HEK293T (cell line): ENCODE measurements at regions not wholly inside any gene's neighbourhood (a gene's known extent, or its start where the extent isn't known, plus 50 kb on each side); places are given as distances from the start of the nearest gene placed in this dataset.

Experiments used
- CTCF ChIA-PET: fragments of 350-600 bp; formaldehyde crosslinking; extraction: SDS; loops from one replicate; lab custom pipeline; 2021; ENCODE audit warnings: antibody characterized with exemption, inconsistent platforms; lab: Yijun Ruan, JAX
- POLR2A ChIA-PET: fragments of 350-600 bp; formaldehyde crosslinking; extraction: SDS; loops from one replicate; lab custom pipeline; 2020; ENCODE audit warnings: antibody characterized with exemption, inconsistent platforms; lab: Yijun Ruan, JAX
- DNase-seq: peaks from one replicate; pipeline ENCODE4 v3.0.0; 2012; ENCODE audit warnings: mixed read lengths; ENCODE audit errors: extremely low spot score
- ARNT ChIP-seq: fragments of 450-650 bp; IDR thresholded peaks from 2 replicates; pipeline ENCODE4 v1.6.1; 2017; ENCODE audit warnings: mild to moderate bottlenecking
- BHLHE40 ChIP-seq: fragments of 450-650 bp; IDR thresholded peaks from 2 replicates; pipeline ENCODE4 v1.6.1; 2016; ENCODE audit warnings: mild to moderate bottlenecking, moderate library complexity, borderline replicate concordance
- CTBP1 ChIP-seq: fragments of 450-650 bp; IDR thresholded peaks from 2 replicates; pipeline ENCODE4 v1.6.1; 2016; ENCODE audit warnings: borderline replicate concordance
- ELF4 ChIP-seq: fragments of 450-650 bp; IDR thresholded peaks from 2 replicates; pipeline ENCODE4 v1.6.1; 2017; ENCODE audit warnings: antibody characterized with exemption
- FOXA1 ChIP-seq: fragments of 450-650 bp; IDR thresholded peaks from 2 replicates; pipeline ENCODE4 v1.6.1; 2016; ENCODE audit warnings: mild to moderate bottlenecking
- FOXK2 ChIP-seq: fragments of 450-650 bp; IDR thresholded peaks from 2 replicates; pipeline ENCODE4 v1.6.1; 2016; ENCODE audit warnings: mild to moderate bottlenecking
- FOXM1 ChIP-seq: fragments of 450-650 bp; IDR thresholded peaks from 2 replicates; pipeline ENCODE4 v1.6.1; 2017; ENCODE audit warnings: mild to moderate bottlenecking, borderline replicate concordance
- HDGF ChIP-seq: fragments of 450-650 bp; IDR thresholded peaks from 2 replicates; pipeline ENCODE4 v1.6.1; 2017; ENCODE audit warnings: antibody characterized with exemption, borderline replicate concordance
- L3MBTL2 ChIP-seq: fragments of 450-650 bp; conservative IDR thresholded peaks from 2 replicates; pipeline ENCODE4 v1.6.1; 2016; ENCODE audit warnings: mild to moderate bottlenecking
- LEF1 ChIP-seq: fragments of 450-650 bp; IDR thresholded peaks from 2 replicates; pipeline ENCODE4 v1.6.1; 2017; ENCODE audit warnings: mild to moderate bottlenecking, borderline replicate concordance
- NFRKB ChIP-seq: fragments of 450-650 bp; IDR thresholded peaks from 2 replicates; pipeline ENCODE4 v1.6.1; 2016; ENCODE audit warnings: mild to moderate bottlenecking, moderate library complexity
- PKNOX1 ChIP-seq: fragments of 450-650 bp; IDR thresholded peaks from 2 replicates; pipeline ENCODE4 v1.6.1; 2016
- SP1 ChIP-seq: fragments of 450-650 bp; IDR thresholded peaks from 2 replicates; pipeline ENCODE4 v1.6.1; 2017
- SUZ12 ChIP-seq: fragments of 450-650 bp; IDR thresholded peaks from 2 replicates; pipeline ENCODE4 v1.6.1; 2016; ENCODE audit warnings: mild to moderate bottlenecking
- TARDBP ChIP-seq: fragments of 450-650 bp; IDR thresholded peaks from 2 replicates; pipeline ENCODE4 v1.6.1; 2016
- ZNF384 ChIP-seq: fragments of 450-650 bp; IDR thresholded peaks from 2 replicates; pipeline ENCODE4 v1.6.1; 2016

- ChIA-PET POLR2A (no interaction called here), CTCF (interaction anchor here (0.6 kb wide), 1 partner anchor 13 kb away, joined by 3 read pairs; no protein-coding TSS in a partner anchor)
- DNase-seq = no peak
- no peak for TF ChIP-seq CTBP1
- TF ChIP-seq SP1 = no peak
- TF ChIP-seq ELF4 = no peak
- no peak for TF ChIP-seq BHLHE40
- TF ChIP-seq NFRKB = no peak
- TF ChIP-seq LEF1 = no peak
- no peak for TF ChIP-seq HDGF
- TF ChIP-seq TARDBP = no peak
- TF ChIP-seq SUZ12 = no peak
- no peak for TF ChIP-seq ZNF384
- no peak for TF ChIP-seq L3MBTL2
- no peak for TF ChIP-seq FOXM1
- no peak for TF ChIP-seq PKNOX1
- no peak for TF ChIP-seq FOXK2
- TF ChIP-seq ARNT = no peak
- no peak for TF ChIP-seq FOXA1
Measured at GRCh38 chr9:99399474-99399873, 177.4 kb downstream of the SEC61B start.

- POLR2A ChIA-PET = no interaction called here
- CTCF ChIA-PET = no interaction called here
- TF ChIP-seq SUZ12 (no peak), FOXK2 (no peak), ELF4 (no peak), TARDBP (no peak), CTBP1 (no peak), ZNF384 (no peak), HDGF (no peak), ARNT (no peak), L3MBTL2 (no peak), LEF1 (no peak), BHLHE40 (no peak), NFRKB (no peak), PKNOX1 (no peak), FOXA1 (no peak), SP1 (no peak)
- no peak for DNase-seq
Measured at GRCh38 chr9:99400184-99400731, 178.2 kb downstream of the SEC61B start.

DNA sequence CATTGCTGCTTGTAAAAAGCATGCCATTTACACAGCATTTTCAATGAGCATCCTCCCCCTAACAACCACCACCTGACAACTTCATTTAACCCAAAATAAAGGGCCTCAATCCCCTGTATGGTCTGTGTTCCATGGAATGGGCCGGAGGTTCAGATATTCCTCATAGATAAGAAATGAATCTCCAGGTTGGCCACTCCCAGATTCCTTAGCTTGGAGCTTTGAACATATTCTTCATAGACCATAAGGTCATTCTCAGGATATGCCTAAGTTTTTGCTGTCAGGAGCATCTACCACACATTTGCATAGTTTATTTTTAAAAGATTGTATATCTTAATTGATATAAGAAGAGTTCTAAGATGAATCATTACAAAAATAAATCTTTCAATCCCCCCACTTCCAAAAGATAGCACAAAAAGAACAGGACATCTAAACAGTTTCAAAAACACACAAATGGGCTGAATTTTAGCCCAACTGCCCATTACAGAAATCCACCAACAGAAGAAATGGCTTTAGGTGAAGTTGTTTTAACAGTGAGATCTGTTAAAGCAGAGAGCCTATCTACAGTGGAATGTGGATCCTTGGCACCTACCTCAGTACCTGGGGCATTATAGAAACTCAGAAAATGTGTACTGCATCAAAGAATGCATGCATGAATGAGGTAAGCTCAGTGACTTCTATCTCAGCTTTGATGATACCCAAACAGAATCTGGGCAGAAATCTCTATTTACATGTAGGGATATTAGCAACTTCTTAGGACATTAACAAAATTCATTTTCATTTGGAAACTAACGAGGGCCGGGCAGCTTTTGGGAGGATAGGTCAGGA, 179.8 kb downstream of the SEC61B start:
- DNase-seq = no peak
- TF ChIP-seq ARNT (no peak), ZNF384 (no peak), CTBP1 (no peak)
- ChIA-PET POLR2A (no interaction called here), CTCF (interaction anchor here (0.7 kb wide), 1 partner anchor 18 kb away, joined by 4 read pairs; no protein-coding TSS in a partner anchor)

DNA sequence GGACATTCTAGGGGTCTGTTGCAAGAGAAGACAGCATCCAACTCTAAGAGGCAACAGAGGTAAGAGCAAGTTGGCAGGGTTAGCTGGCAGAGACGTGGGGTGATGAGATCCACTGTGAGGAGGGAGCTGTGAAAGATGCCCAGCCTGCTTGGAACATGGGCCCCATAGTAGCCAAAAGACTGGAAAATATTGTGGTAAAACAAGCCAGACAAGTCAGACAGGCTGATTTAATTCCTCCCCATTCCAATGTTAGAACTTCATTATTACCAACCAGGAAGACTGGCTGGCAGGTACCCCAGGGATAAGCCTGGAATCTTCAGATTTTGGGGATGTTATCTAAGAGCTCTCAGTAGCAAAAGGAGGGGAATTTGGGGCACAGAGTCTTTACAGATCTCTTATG, 181.3 kb downstream of the SEC61B start:
- TF ChIP-seq NFRKB (no peak), ZNF384 (no peak), FOXM1 (no peak), CTBP1 (no peak), ELF4 (no peak), L3MBTL2 (no peak)
- POLR2A ChIA-PET = no interaction called here
- no peak for DNase-seq
- CTCF ChIA-PET = no interaction called here

DNA sequence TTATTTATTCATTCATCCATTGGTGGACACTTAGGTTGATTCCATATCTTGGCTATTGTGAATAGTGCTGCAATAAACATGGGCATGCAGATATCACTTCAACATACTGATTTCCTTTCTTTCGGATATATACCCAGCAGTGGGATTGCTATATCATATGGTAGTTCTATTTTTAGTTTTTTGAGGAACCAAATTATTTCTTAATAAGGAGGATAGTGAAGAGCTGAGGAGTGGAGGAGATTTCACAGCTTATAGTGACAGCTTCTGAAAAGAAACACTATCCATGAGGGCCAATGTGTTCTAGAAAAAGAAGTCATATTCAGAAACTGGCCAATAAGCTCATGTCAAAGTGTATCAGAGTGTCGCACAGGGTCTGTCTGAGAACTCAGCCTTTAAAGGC, 183.3 kb downstream of the SEC61B start:
- CTCF ChIA-PET = no interaction called here
- TF ChIP-seq ZNF384 (no peak), L3MBTL2 (no peak)
- DNase-seq = no peak
- POLR2A ChIA-PET = no interaction called here

- TF ChIP-seq LEF1 (no peak), HDGF (no peak), BHLHE40 (no peak), ARNT (no peak), CTBP1 (no peak), SUZ12 (no peak), ELF4 (no peak), ZNF384 (no peak)
- ChIA-PET POLR2A (no interaction called here), CTCF (no interaction called here)
- DNase-seq = no peak
Measured at GRCh38 chr9:99406939-99407338, 184.9 kb downstream of the SEC61B start.

- TF ChIP-seq PKNOX1 (no peak), CTBP1 (no peak), BHLHE40 (no peak), SP1 (no peak), ELF4 (no peak)
- ChIA-PET POLR2A (no interaction called here), CTCF (interaction anchor here (0.7 kb wide), 1 partner anchor 119 kb away, joined by 3 read pairs; no protein-coding TSS in a partner anchor)
- DNase-seq = no peak
Measured at GRCh38 chr9:99411068-99411467, 189.0 kb downstream of the SEC61B start.
